ENCODE measurements at regions not wholly inside any gene's neighbourhood (a gene's known extent, or its start where the extent isn't known, plus 50 kb on each side); places are given as distances from the start of the nearest gene placed in this dataset.
"Not testable (repeated sequence)": the region's sequence is repeated elsewhere in the genome, so short reads cannot be mapped to it uniquely, and the experiment has no call there.

DNA sequence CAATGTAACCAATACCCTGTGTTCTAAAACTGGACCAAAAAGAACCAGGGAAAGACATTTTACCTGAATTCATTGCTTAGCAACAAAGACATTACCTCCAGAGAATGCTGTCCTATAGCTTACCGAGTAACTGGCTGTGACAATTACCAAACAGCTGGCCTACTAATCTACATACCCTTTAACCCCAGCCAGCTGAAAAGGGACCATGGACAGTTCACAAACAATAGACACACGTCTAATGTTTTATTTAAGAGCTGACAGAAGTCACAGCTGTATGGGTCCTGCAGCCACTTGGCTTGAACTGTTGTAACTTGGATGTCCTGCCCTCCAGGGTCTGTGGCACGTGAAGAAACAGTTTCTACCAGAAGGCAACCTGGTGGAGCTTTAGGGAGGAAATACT is 130.1 kb upstream of the EFEMP1 start:
- DNase-seq (ENCODE audit: low read depth) = no peak
- TF ChIP-seq, protein P1, sequence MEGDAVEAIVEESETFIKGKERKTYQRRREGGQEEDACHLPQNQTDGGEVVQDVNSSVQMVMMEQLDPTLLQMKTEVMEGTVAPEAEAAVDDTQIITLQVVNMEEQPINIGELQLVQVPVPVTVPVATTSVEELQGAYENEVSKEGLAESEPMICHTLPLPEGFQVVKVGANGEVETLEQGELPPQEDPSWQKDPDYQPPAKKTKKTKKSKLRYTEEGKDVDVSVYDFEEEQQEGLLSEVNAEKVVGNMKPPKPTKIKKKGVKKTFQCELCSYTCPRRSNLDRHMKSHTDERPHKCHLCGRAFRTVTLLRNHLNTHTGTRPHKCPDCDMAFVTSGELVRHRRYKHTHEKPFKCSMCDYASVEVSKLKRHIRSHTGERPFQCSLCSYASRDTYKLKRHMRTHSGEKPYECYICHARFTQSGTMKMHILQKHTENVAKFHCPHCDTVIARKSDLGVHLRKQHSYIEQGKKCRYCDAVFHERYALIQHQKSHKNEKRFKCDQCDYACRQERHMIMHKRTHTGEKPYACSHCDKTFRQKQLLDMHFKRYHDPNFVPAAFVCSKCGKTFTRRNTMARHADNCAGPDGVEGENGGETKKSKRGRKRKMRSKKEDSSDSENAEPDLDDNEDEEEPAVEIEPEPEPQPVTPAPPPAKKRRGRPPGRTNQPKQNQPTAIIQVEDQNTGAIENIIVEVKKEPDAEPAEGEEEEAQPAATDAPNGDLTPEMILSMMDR (IDR thresholded peaks at IDR 0.05; ENCODE audit: low read length, missing control alignments) = no peak
- H3K4me3 ChIP-seq (replicated peaks; ENCODE audit: low read depth, low read length) = no peak overlapping the region

DNA sequence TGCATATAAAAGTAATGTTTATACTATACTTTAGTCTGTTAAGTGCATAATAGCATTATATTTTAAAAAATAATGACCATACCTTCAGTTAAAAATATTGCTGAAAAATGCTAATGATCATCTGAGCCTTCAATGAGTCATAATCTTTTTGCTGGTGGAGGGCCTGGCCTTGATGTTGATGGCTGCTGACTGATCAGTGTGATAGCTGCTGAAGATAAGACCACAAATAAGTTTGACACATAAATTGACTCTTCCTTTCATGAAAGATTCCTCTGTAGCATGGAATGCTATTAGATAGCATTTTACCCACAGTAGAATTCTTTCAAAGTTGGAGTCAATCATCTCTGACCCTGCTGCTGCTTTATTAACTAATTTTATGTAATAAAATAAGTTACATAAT is 128.4 kb upstream of the CCDC85A start:
- TF ChIP-seq, protein P1 (IDR thresholded peaks at IDR 0.05; ENCODE audit: low read length, missing control alignments) = no peak
- no peak for DNase-seq (ENCODE audit: low read depth)
- no peak overlapping the region for H3K4me3 ChIP-seq (replicated peaks; ENCODE audit: low read depth, low read length)

DNA sequence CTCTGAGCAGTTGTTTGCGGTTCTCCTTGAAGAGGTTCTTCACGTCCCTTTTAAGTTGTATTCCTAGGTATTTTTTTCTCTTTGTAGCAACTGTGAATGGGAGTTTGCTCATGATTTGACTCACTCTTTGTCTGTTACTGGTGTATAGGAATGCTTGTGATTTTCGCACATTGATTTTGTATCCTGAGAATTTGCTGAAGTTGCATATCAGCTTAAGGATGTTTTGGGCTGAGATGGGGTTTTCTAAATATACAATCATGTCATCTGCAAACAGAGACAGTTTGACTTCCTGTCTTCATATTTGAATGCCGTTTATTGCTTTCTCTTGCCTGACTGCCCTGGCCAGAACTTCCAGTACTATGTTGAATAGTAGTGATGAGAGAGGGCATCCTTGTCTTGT is 122.5 kb upstream of the CCDC85A start:
- DNase-seq (ENCODE audit: low read depth) = not testable (repeated sequence)

DNA sequence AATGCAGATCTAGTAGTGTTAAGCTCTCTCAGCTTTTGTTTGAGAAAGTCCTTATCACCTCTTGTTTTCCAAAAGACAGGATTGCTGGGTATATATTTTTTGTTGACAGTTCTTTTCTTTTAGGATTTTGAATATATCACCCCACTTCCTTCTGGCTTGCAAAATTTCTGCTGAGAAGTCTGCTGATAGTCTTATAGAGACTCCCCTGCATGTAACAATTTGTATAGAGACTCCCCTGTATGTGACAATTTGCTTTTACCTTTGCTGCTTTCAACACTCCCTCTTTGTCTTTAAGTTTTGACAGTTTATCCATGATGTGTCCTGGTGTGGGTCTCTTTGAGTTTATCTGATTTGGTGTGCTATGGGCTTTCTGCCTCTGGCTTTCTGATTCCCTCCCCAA is 115.0 kb upstream of the CCDC85A start:
- H3K4me3 ChIP-seq (replicated peaks; ENCODE audit: low read depth, low read length) = no peak overlapping the region
- TF ChIP-seq, protein P1 (IDR thresholded peaks at IDR 0.05; ENCODE audit: low read length, missing control alignments) = no peak
- no peak for DNase-seq (ENCODE audit: low read depth)

More for the DNA sequence above, 122.5 kb upstream of the CCDC85A start:
- not testable (repeated sequence) for H3K4me3 ChIP-seq (replicated peaks; ENCODE audit: low read depth, low read length)

GRCh38 chr2:56077359-56077915 is 106.4 kb upstream of the CCDC85A start:
- DNase-seq (ENCODE audit: low read depth) = peak; percentile 39
- H3K4me3 ChIP-seq (replicated peaks; ENCODE audit: low read depth, low read length) = no peak overlapping the region
- TF ChIP-seq, protein P1 (IDR thresholded peaks at IDR 0.05; ENCODE audit: low read length, missing control alignments) = peak; percentile 63

- no peak overlapping the region for H3K4me3 ChIP-seq (replicated peaks; ENCODE audit: low read depth, low read length)
- TF ChIP-seq, protein P1 (IDR thresholded peaks at IDR 0.05; ENCODE audit: low read length, missing control alignments) = no peak
These were observed 101.1 kb upstream of the CCDC85A start for GRCh38 chr2:56082665-56083064.

GRCh38 chr2:56084111-56084901 is 99.5 kb upstream of the CCDC85A start:
- TF ChIP-seq, protein P1 (IDR thresholded peaks at IDR 0.05; ENCODE audit: low read length, missing control alignments) = no peak
- H3K4me3 ChIP-seq (replicated peaks; ENCODE audit: low read depth, low read length) = no peak overlapping the region
- DNase-seq (ENCODE audit: low read depth) = no peak

More at GRCh38 chr2:56082665-56083064, 101.1 kb upstream of the CCDC85A start:
- no peak for DNase-seq (ENCODE audit: low read depth)

Data from fibroblast of pulmonary artery (primary cell).